Activated B cell treated with CpG ODN at 0.5 μM for 24 hours (primary cell): ENCODE measurements at regions not wholly inside any gene's neighbourhood (a gene's known extent, or its start where the extent isn't known, plus 50 kb on each side); places are given as distances from the start of the nearest gene placed in this dataset.

Experiments used
- ATAC-seq: fragments of 200-7000 bp; cut with Tn5 transposase; one replicate; pipeline ENCODE4 v1.10.0; 2021; ENCODE audit warnings: low read depth, mild to moderate bottlenecking, moderate library complexity
- CTCF ChIA-PET: fragments of 350-600 bp; sonication (Branson Sonifier 250); formaldehyde crosslinking; loops from one replicate; lab custom pipeline; 2021; ENCODE audit warnings: antibody characterized with exemption; lab: Charles Lee
- POLR2A ChIA-PET: fragments of 350-600 bp; sonication (Branson Sonifier 250); formaldehyde crosslinking; loops from one replicate; lab custom pipeline; 2021; ENCODE audit warnings: antibody characterized with exemption; lab: Charles Lee
- DNase-seq: peaks from one replicate; pipeline ENCODE4 v3.0.0; 2022
- H3K27ac Mint-ChIP-seq: one replicate; pipeline ENCODE4 v1.8.0; 2020; ENCODE audit warnings: mixed read lengths
- H3K27me3 Mint-ChIP-seq: one replicate; pipeline ENCODE4 v1.8.0; 2021; ENCODE audit warnings: mixed read lengths
- H3K36me3 Mint-ChIP-seq: one replicate; pipeline ENCODE4 v1.8.0; 2021; ENCODE audit warnings: low read depth, mixed read lengths
- H3K4me1 Mint-ChIP-seq: one replicate; pipeline ENCODE4 v1.8.0; 2021; ENCODE audit warnings: mixed read lengths
- H3K4me3 Mint-ChIP-seq: one replicate; pipeline ENCODE4 v1.8.0; 2020; ENCODE audit warnings: mild to moderate bottlenecking, mixed read lengths
- H3K9me3 Mint-ChIP-seq: one replicate; pipeline ENCODE4 v1.8.0; 2020; ENCODE audit warnings: mixed read lengths
- intact Hi-C: fragments of 100-400 bp; cut with micrococcal nuclease; formaldehyde crosslinking; loops from one replicate; pipeline ENCODE4 v1.15.1; 2024
- TF ChIP-seq, protein P1 (sequence below): fragments of 200-600 bp; IDR thresholded peaks from one replicate; pipeline ENCODE4 v1.8.0; 2022; ENCODE audit warnings: antibody characterized with exemption, mild to moderate bottlenecking

DNA sequence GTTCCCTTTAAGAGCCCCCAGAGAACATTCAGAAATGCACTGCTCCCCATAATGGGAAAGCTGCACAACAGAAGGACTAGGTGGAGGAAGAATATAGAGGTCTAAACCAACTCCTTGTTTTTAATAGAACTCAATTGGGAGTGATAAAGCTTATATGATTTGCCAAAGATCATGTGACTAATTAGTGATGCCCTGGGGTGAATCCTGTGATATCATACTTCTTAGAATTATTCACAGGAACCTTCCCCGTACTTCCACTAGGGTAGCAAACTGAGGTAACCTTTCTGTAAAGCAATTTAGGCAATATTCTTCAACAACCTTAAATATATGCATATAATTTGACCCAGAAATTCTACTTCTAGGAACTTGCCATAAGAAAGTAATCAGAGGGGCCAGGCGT, 84.4 kb downstream of the TFAP2A start:
- TF ChIP-seq, protein P1, sequence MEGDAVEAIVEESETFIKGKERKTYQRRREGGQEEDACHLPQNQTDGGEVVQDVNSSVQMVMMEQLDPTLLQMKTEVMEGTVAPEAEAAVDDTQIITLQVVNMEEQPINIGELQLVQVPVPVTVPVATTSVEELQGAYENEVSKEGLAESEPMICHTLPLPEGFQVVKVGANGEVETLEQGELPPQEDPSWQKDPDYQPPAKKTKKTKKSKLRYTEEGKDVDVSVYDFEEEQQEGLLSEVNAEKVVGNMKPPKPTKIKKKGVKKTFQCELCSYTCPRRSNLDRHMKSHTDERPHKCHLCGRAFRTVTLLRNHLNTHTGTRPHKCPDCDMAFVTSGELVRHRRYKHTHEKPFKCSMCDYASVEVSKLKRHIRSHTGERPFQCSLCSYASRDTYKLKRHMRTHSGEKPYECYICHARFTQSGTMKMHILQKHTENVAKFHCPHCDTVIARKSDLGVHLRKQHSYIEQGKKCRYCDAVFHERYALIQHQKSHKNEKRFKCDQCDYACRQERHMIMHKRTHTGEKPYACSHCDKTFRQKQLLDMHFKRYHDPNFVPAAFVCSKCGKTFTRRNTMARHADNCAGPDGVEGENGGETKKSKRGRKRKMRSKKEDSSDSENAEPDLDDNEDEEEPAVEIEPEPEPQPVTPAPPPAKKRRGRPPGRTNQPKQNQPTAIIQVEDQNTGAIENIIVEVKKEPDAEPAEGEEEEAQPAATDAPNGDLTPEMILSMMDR = no peak
- ChIA-PET POLR2A (no interaction called here), CTCF (no interaction called here)
- no peaks in the 10 kb centered on the region for H3K4me1 Mint-ChIP-seq
- ATAC-seq = no peak
- DNase-seq = no peak
- no peaks in the 10 kb centered on the region for H3K9me3 Mint-ChIP-seq
- no peak overlapping the region for H3K4me3 Mint-ChIP-seq
- intact Hi-C loops = no loop called here
- no peaks in the 10 kb centered on the region for H3K36me3 Mint-ChIP-seq
- H3K27me3 Mint-ChIP-seq = no peaks in the 10 kb centered on the region
- no peak overlapping the region for H3K27ac Mint-ChIP-seq

GRCh38 chr6:10323018-10323417, 91.9 kb downstream of the TFAP2A start:
- DNase-seq = no peak
- Mint-ChIP-seq H3K4me3 (no peak overlapping the region), H3K4me1 (no peaks in the 10 kb centered on the region), H3K27ac (no peak overlapping the region), H3K36me3 (no peaks in the 10 kb centered on the region), H3K9me3 (peaks cover 2% of the 10 kb centered on the region), H3K27me3 (no peaks in the 10 kb centered on the region)
- ChIA-PET POLR2A (no interaction called here), CTCF (no interaction called here)
- intact Hi-C loops = no loop called here
- TF ChIP-seq, protein P1 = no peak
- ATAC-seq = no peak

DNA sequence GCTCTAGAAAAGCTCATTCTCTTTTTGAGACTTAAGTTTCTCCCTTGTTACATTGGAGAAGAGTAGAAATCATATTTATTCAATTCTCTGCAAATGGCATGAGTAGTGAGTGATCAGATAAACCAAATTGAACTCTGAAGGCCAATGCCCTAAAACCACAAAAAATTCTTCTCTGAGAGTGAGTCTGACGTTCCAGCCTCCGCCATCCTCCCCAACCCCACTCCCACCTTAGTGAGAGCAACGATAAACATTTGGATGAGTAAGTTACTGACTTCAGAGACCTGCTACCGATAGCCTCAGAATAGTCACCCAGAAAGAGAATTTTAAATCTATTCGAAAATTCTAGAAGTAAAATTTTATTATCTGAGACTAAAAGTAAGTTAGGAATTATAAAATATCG, 94.6 kb downstream of the TFAP2A start:
- Mint-ChIP-seq H3K4me3 (no peak overlapping the region), H3K4me1 (no peaks in the 10 kb centered on the region), H3K27ac (no peak overlapping the region), H3K27me3 (no peaks in the 10 kb centered on the region), H3K36me3 (no peaks in the 10 kb centered on the region), H3K9me3 (peaks cover 2% of the 10 kb centered on the region)
- ChIA-PET CTCF (no interaction called here), POLR2A (no interaction called here)
- intact Hi-C loops = no loop called here
- TF ChIP-seq, protein P1 = no peak
- DNase-seq (no peak), ATAC-seq (no peak)

GRCh38 chr6:10316373-10316721, 98.5 kb downstream of the TFAP2A start:
- DNase-seq (no peak), ATAC-seq (no peak)
- ChIA-PET POLR2A (no interaction called here), CTCF (no interaction called here)
- Mint-ChIP-seq H3K4me1 (no peaks in the 10 kb centered on the region), H3K27ac (no peak overlapping the region), H3K27me3 (no peaks in the 10 kb centered on the region), H3K4me3 (no peak overlapping the region), H3K9me3 (peaks cover 2% of the 10 kb centered on the region), H3K36me3 (no peaks in the 10 kb centered on the region)
- intact Hi-C loops = no loop called here
- TF ChIP-seq, protein P1 = no peak

DNA sequence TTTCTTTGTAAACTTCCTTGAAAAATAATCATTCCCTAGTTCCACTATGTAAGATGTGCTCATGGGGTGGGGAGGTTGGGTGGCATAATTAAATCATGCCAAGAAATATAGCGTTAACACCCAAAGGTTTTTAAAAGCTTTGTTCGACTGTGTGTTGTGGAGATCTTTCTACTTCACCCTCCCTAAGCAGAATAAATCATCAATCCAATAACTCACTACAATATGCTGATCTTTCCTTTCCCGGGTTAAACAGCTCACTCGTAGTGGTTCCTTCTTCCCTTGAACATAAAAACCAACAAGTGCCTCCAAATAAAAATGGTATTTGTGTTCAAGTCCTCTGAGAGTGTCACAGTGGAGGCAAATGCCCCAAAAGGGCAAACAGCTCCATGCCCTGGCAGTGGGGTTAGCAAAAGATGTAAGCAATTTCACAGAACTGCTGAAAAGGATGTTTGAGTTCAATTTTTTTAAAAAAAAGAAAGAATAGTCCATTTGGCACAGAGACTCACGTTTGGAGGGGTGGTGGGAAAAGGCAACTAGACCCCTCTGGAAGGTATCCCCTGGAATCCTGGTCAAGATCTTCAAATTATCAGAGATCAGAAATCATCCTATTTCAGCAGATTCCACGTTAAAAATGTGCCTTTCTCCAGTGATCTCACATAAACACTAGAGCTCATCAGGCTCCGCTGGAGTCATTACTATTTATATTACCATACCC, 99.1 kb downstream of the TFAP2A start:
- TF ChIP-seq, protein P1 = no peak
- H3K4me3 Mint-ChIP-seq = no peak overlapping the region
- H3K9me3 Mint-ChIP-seq = peaks cover 2% of the 10 kb centered on the region
- ChIA-PET CTCF (no interaction called here), POLR2A (no interaction called here)
- H3K27me3 Mint-ChIP-seq = no peaks in the 10 kb centered on the region
- ATAC-seq (no peak), DNase-seq (no peak)
- H3K36me3 Mint-ChIP-seq = no peaks in the 10 kb centered on the region
- no peak overlapping the region for H3K27ac Mint-ChIP-seq
- H3K4me1 Mint-ChIP-seq = no peaks in the 10 kb centered on the region
- intact Hi-C loops = no loop called here
